Stimulated activated naive CD8-positive, alpha-beta T cell treated with anti-CD3 and anti-CD28 coated beads, Interleukin-15, amount 100 ng/mL, for 72 hours (primary cell): ENCODE measurements at regions not wholly inside any gene's neighbourhood (a gene's known extent, or its start where the extent isn't known, plus 50 kb on each side); places are given as distances from the start of the nearest gene placed in this dataset.

ENCODE experiments used
- ATAC-seq: fragments of 150-1000 bp; cut with Tn5 transposase; 2 replicates; pipeline ENCODE4 v1.10.0; 2021; ENCODE audit warnings: mild to moderate bottlenecking, moderate library complexity
- DNase-seq, 2 donors: peaks; one replicate each; pipeline ENCODE4 v3.0.0; 2021 to 2022
- H3K27ac Mint-ChIP-seq, 2 donors: one replicate each; pipeline ENCODE4 v1.8.0; 2022; ENCODE audit warnings: mild to moderate bottlenecking in 2 of 2, mixed read lengths in 2 of 2, moderate library complexity in 2 of 2
- H3K27me3 Mint-ChIP-seq: one replicate; pipeline ENCODE4 v1.8.0; 2022; ENCODE audit warnings: mixed read lengths
- H3K4me1 Mint-ChIP-seq: one replicate; pipeline ENCODE4 v1.8.0; 2022; ENCODE audit warnings: mild to moderate bottlenecking, mixed read lengths
- H3K4me3 Mint-ChIP-seq, 2 donors: one replicate each; pipeline ENCODE4 v1.8.0; 2022; ENCODE audit warnings: mild to moderate bottlenecking in 2 of 2, mixed read lengths in 2 of 2, moderate library complexity in 1 of 2
- H3K9me3 Mint-ChIP-seq, 2 donors: one replicate each; pipeline ENCODE4 v1.8.0; 2022; ENCODE audit warnings: mixed read lengths in 2 of 2

DNA sequence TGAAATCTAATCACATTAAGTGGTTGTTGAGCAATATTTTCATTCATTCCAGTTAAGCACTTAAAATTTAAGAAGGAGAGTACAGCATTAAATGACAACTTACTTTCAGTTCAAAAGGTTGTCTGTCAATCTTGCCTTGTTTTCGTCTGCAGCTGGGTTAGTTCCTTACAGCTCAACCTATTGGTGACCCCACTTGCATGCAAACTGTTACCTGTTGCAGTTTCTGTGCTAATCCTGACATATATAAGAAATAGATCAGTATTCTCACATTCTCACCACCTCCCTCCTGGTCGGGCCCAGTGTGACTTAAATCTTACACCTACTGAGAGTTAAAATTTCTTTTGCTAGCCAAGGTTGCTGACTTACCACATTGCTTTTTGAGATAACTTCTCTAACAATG lies 191.8 kb upstream of the SMC2 start:
- peaks cover 7% of the 10 kb centered on the region for H3K27me3 Mint-ChIP-seq
- H3K4me3 Mint-ChIP-seq: no peak overlapping the region
- H3K27ac Mint-ChIP-seq: no peak overlapping the region
- H3K9me3 Mint-ChIP-seq: no peaks in the 10 kb centered on the region
- no peaks in the 10 kb centered on the region for H3K4me1 Mint-ChIP-seq
- no peak for DNase-seq
- ATAC-seq: no peak

DNA sequence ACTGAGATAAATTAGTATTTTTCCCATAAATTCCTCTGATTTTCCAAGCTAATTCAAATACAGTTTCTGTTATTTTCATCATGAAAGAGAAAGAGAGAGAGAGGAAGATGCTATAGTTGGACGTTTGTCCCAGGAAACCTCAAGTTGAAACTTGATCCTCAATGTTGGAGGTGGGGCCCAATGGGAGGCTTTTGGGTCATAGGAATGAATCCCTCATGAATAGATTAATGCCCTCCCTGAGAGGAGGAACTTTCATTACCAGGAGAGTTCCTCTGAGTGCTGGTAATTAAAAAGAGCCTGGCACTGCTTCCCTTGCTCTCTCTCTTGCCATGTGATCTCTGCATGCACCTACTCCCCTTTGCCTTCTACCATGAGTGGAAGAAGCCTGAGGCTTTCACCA lies 189.9 kb upstream of the SMC2 start:
- H3K27ac Mint-ChIP-seq: peak overlapping the region in 1 of 2 donors; percentile 35
- H3K27me3 Mint-ChIP-seq: peaks cover 7% of the 10 kb centered on the region
- no peak overlapping the region for H3K4me3 Mint-ChIP-seq
- DNase-seq (no peak), ATAC-seq (no peak)
- H3K9me3 Mint-ChIP-seq: no peaks in the 10 kb centered on the region
- H3K4me1 Mint-ChIP-seq: no peaks in the 10 kb centered on the region

DNA sequence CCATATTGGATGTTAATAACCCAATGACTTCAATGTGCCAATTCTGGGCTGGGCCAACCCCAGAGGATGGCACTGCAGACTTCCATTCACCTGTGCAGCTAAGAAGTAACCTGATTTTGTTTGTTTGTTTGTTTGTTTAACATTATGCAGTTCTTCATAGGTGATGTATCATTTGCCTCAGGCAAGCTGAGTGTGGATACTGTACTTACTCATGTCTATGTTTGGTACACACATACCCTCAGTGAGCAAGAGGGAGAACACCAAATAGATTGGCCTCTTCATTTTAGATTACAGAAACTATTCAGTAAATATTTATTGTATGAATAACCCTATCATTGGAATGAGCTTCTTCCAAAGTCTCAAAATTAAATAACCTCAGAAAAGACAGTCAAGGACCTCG lies 180.2 kb upstream of the SMC2 start:
- H3K27me3 Mint-ChIP-seq: no peaks in the 10 kb centered on the region
- H3K4me3 Mint-ChIP-seq: no peak overlapping the region
- H3K27ac Mint-ChIP-seq: no peak overlapping the region
- H3K4me1 Mint-ChIP-seq: no peaks in the 10 kb centered on the region
- no peaks in the 10 kb centered on the region for H3K9me3 Mint-ChIP-seq
- ATAC-seq (no peak), DNase-seq (no peak)

DNA sequence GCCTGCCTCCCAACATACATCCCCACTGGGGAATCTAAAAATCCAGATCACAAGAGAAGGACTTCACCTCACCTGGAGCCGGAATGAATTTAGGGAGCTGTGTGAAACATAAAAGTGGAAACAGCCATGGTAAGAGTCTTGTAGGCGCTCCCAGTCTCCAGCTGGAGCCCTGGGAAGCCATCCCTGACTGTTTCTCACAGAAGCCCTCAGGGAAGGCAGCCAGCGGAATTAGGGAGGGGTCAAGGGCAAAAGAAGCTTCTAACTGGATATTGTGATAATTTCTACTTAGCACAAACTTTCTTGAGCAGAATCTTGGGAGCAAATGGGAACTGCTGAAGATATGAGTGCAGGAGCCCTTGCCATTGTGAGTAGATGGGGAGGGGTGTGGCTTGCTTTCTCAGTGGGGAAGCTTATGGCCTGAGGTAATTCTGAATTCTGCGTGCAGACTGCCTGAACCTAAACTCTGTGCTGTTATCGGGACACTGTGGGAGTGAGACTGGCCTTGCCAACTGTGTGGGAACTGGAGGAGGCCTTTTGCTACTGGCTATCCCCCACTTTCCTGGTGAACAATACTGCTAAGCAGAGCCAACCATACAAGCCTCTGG lies 174.4 kb upstream of the SMC2 start:
- ATAC-seq (no peak), DNase-seq (no peak)
- H3K27ac Mint-ChIP-seq: no peak overlapping the region
- no peaks in the 10 kb centered on the region for H3K9me3 Mint-ChIP-seq
- H3K4me3 Mint-ChIP-seq: no peak overlapping the region
- H3K4me1 Mint-ChIP-seq: no peaks in the 10 kb centered on the region
- no peaks in the 10 kb centered on the region for H3K27me3 Mint-ChIP-seq

- DNase-seq (no peak), ATAC-seq (no peak)
- H3K27me3 Mint-ChIP-seq: no peaks in the 10 kb centered on the region
- no peak overlapping the region for H3K4me3 Mint-ChIP-seq
- H3K4me1 Mint-ChIP-seq: no peaks in the 10 kb centered on the region
- no peak overlapping the region for H3K27ac Mint-ChIP-seq
- H3K9me3 Mint-ChIP-seq: no peaks in the 10 kb centered on the region
These were observed 165.7 kb upstream of the SMC2 start for GRCh38 chr9:103928442-103928841.

DNA sequence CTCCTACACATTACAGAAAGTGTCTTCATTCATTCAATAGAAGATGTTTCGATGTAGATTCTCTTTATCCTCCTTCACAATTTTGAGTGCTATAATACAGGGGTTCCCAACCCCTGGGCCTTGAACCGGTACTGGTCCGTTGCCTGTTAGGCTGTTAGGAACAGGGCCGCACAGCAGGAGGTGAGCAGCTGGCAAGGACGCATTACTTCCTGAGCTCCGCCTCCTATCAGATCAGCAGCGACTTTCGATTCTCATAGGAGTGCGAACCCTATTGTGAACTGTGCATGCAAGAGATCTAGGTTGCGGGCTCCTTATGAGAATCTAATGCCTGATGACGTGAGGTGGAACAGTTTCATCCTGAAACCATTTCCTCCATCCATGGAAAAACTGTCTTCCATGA lies 153.0 kb upstream of the SMC2 start:
- H3K27ac Mint-ChIP-seq: no peak overlapping the region
- ATAC-seq: no peak
- no peaks in the 10 kb centered on the region for H3K9me3 Mint-ChIP-seq
- no peak for DNase-seq
- H3K27me3 Mint-ChIP-seq: no peaks in the 10 kb centered on the region
- H3K4me1 Mint-ChIP-seq: no peaks in the 10 kb centered on the region
- no peak overlapping the region for H3K4me3 Mint-ChIP-seq

GRCh38 chr9:103942200-103942599 lies 151.9 kb upstream of the SMC2 start:
- no peaks in the 10 kb centered on the region for H3K27me3 Mint-ChIP-seq

DNA sequence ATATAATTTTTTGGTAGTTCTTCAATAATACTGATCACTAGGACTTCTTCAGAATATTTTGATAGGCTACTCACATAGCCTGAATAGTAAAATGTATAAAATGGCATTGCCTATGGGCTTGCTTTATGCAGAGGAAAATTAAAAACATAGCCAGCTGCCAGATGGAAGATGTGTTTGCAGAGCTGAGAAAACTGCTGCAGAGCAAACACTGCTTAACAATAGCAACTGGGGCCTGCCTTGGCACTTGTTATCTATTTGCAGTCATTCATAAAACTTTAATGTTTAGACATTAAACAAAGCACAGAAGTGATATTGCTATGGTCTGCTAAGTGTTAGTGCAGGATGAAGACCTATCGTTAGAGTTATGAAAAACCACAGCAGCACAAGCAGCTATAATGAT lies 151.5 kb upstream of the SMC2 start:
- Mint-ChIP-seq H3K4me3 (no peak overlapping the region), H3K27ac (no peak overlapping the region), H3K27me3 (no peaks in the 10 kb centered on the region), H3K9me3 (no peaks in the 10 kb centered on the region), H3K4me1 (no peaks in the 10 kb centered on the region)
- ATAC-seq: no peak
- DNase-seq: no peak

More at GRCh38 chr9:103942200-103942599, 151.9 kb upstream of the SMC2 start:
- H3K4me3 Mint-ChIP-seq: no peak overlapping the region
- DNase-seq (no peak), ATAC-seq (no peak)
- H3K9me3 Mint-ChIP-seq: no peaks in the 10 kb centered on the region
- no peaks in the 10 kb centered on the region for H3K4me1 Mint-ChIP-seq
- H3K27ac Mint-ChIP-seq: no peak overlapping the region

- no peaks in the 10 kb centered on the region for H3K4me1 Mint-ChIP-seq
- no peak for ATAC-seq
- peaks cover 16% of the 10 kb centered on the region for H3K27me3 Mint-ChIP-seq
These were observed 145.0 kb upstream of the SMC2 start for GRCh38 chr9:103949096-103949495.

DNA sequence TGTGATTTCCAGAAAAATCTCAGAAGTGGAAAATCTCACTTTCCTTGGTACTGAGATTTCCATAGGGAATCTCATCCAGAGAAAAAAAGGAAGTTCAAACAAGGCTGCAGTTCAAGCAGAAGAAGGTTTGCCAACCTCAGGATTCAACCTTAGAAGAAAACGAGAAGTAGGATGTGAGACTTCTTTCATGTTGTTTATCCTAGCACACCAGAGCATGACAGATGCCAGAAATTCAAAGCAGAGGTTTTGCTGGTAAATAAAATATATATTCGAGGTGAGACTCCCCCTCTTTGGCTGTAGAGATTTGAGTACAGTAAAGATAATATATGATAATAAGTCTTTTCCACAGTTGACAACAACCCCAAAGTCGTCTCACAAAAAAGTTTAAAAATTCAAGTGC lies 116.9 kb upstream of the SMC2 start:
- H3K27ac Mint-ChIP-seq: no peak overlapping the region

More at GRCh38 chr9:103949096-103949495, 145.0 kb upstream of the SMC2 start:
- DNase-seq: no peak
- Mint-ChIP-seq H3K4me3 (no peak overlapping the region), H3K27ac (no peak overlapping the region), H3K9me3 (no peaks in the 10 kb centered on the region)

GRCh38 chr9:103978396-103978795 lies 115.7 kb upstream of the SMC2 start:
- H3K27me3 Mint-ChIP-seq: no peaks in the 10 kb centered on the region
- DNase-seq (no peak), ATAC-seq (no peak)
- H3K4me1 Mint-ChIP-seq: no peaks in the 10 kb centered on the region
- no peak overlapping the region for H3K4me3 Mint-ChIP-seq
- no peak overlapping the region for H3K27ac Mint-ChIP-seq
- H3K9me3 Mint-ChIP-seq: no peaks in the 10 kb centered on the region

More for the DNA sequence above, 116.9 kb upstream of the SMC2 start:
- no peaks in the 10 kb centered on the region for H3K4me1 Mint-ChIP-seq
- DNase-seq: no peak
- no peak for ATAC-seq
- no peak overlapping the region for H3K4me3 Mint-ChIP-seq
- no peaks in the 10 kb centered on the region for H3K27me3 Mint-ChIP-seq
- H3K9me3 Mint-ChIP-seq: no peaks in the 10 kb centered on the region

DNA sequence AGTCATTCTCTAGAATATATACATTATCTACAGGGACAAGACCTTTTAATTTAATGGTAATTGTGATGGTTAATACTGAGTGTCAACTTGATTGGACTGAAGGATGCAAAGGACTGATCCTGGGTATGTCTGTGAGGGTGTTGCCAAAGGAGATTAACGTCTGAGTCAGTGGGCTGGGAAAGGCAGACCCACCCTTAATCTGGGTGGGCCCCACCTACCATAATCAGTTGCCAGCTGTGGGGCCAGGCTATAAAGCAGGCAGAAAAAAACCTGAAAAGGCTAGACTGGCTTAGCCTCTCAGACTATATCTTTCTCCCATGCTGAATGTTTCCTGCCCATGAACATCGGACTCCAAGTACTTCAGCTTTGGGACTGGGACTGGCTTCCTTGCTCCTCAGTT lies 112.2 kb upstream of the SMC2 start:
- no peaks in the 10 kb centered on the region for H3K9me3 Mint-ChIP-seq
- no peaks in the 10 kb centered on the region for H3K4me1 Mint-ChIP-seq
- ATAC-seq (no peak), DNase-seq (no peak)
- peaks cover 7% of the 10 kb centered on the region for H3K27me3 Mint-ChIP-seq
- H3K27ac Mint-ChIP-seq: no peak overlapping the region
- H3K4me3 Mint-ChIP-seq: no peak overlapping the region

- ATAC-seq (no peak), DNase-seq (no peak)
- no peaks in the 10 kb centered on the region for H3K4me1 Mint-ChIP-seq
- no peak overlapping the region for H3K27ac Mint-ChIP-seq
- no peaks in the 10 kb centered on the region for H3K9me3 Mint-ChIP-seq
- H3K27me3 Mint-ChIP-seq: peaks cover 7% of the 10 kb centered on the region
- H3K4me3 Mint-ChIP-seq: no peak overlapping the region
These were observed 109.0 kb upstream of the SMC2 start for GRCh38 chr9:103985077-103985476.

DNA sequence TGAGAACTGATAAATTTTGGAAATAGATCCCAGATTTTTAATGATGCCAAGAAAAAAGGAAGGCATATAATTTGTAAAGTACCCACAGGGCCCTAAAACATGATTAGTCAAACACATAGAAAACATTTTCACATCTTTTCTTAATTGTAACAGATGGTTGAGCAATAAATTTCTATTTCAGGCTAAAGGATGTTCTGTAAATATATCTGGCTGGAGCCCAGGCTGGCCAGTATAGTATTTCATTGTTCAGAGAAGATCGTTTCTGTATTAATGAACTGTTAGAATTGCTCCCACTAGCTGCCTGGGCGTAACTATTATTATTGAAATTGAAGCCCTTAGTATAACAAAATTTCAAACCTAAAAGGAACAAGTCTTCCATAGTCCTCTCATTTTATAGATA lies 105.3 kb upstream of the SMC2 start:
- H3K27ac Mint-ChIP-seq: no peak overlapping the region
- ATAC-seq (no peak), DNase-seq (no peak)
- H3K9me3 Mint-ChIP-seq: no peaks in the 10 kb centered on the region
- H3K27me3 Mint-ChIP-seq: peaks cover 7% of the 10 kb centered on the region
- no peaks in the 10 kb centered on the region for H3K4me1 Mint-ChIP-seq
- no peak overlapping the region for H3K4me3 Mint-ChIP-seq

DNA sequence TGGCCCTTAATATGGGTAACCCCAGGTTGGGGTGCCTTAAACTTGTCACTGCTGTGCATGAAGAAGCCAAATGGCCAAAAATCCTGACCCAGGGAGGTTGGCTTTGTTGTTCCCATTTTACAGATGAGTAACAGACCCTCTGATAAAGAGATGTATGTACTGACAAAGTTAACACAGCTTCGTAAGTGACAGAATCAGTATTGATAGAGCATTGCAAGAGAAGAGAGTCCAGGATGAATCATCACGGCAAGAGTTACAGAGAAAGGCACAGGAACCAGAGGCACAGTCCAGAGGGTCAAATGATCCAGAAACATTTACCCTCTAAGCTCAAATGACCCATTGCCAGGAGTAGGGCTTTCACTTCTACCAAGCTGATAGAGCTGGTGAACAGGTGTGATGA lies 103.8 kb upstream of the SMC2 start:
- Mint-ChIP-seq H3K27me3 (peaks cover 7% of the 10 kb centered on the region), H3K27ac (no peak overlapping the region), H3K4me3 (no peak overlapping the region), H3K4me1 (no peaks in the 10 kb centered on the region), H3K9me3 (no peaks in the 10 kb centered on the region)
- no peak for ATAC-seq
- no peak for DNase-seq

DNA sequence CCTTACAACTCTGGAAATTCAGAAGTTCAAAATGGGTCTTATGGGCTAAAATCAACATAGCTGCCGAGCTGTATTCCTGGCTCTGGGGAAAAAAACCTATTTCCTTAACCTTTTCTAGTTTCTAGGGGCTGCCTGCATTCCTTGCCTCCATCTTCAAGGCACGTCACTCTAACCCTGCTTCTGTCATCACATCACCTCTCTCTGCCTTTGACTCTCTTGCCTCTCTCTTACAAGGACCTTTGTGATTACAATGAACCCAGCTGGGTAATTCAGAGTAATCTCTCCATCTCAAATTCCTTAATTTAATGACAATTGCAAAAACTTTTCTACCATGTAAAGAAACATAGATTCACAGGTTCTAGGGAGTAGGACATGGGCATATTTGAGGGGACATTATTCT lies 103.1 kb upstream of the SMC2 start:
- no peak for ATAC-seq
- Mint-ChIP-seq H3K4me1 (no peaks in the 10 kb centered on the region), H3K27ac (peak overlapping the region in 1 of 2 donors; percentile 89), H3K9me3 (no peaks in the 10 kb centered on the region), H3K27me3 (peaks cover 4% of the 10 kb centered on the region), H3K4me3 (no peak overlapping the region)
- no peak for DNase-seq

DNA sequence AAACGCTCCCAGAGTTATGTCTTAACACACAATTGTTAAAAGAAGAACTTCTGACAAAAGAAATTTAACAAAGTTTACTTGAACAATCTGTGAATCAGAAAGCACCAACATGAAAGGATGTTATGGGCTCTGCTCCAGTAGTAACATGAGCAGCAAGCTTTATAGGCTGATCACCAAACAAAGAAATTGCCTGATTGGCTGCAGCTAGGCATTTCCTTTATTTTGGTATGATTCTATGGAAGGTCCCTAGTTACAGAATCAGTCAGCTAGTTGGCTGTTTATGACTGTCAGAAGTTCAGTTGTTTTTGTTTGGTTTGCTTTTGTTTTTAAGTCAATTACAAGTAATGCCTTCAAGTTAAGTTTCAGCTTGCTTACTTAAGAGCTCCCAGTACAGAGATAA lies 102.4 kb upstream of the SMC2 start:
- no peaks in the 10 kb centered on the region for H3K27me3 Mint-ChIP-seq
- H3K4me3 Mint-ChIP-seq: no peak overlapping the region
- DNase-seq (no peak), ATAC-seq (peak; percentile 87)
- no peaks in the 10 kb centered on the region for H3K4me1 Mint-ChIP-seq
- H3K27ac Mint-ChIP-seq: peak overlapping the region in 1 of 2 donors; percentile 89
- no peaks in the 10 kb centered on the region for H3K9me3 Mint-ChIP-seq
